Pancreas (tissue), 10 donors: ENCODE measurements at regions not wholly inside any gene's neighbourhood (a gene's known extent, or its start where the extent isn't known, plus 50 kb on each side); places are given as distances from the start of the nearest gene placed in this dataset.

Source experiments
- ATAC-seq, 4 donors: fragments of 200-7000 bp; cut with Tn5 transposase; one replicate each; pipeline versions ENCODE4 v1.8.0 to v1.9.1; 2020; ENCODE audit warnings: mild to moderate bottlenecking in 4 of 4, moderate library complexity in 4 of 4
- DNase-seq, 6 donors: peaks; one replicate each; pipeline ENCODE4 v3.0.0-alpha.2; 2020
- FAIRE-seq: peaks from 2 replicates; lab custom pipeline; 2012; peaks lifted over from hg19 to GRCh38; lab: Jason Lieb, UNC
- H3K27ac ChIP-seq, 4 donors: fragments of 200-600 bp; sonication (generic); 1 replicate in 3 of 4; 2 replicates in 1 of 4; pipeline versions ENCODE4 v1.5.0 to v1.8.0; 2020
- H3K27me3 ChIP-seq, 4 donors: fragments of 200-600 bp; one replicate each; pipeline ENCODE4 v1.8.0; 2021
- H3K36me3 ChIP-seq, 3 donors: fragments of 200-600 bp; sonication (generic) in 1 of 3; one replicate each; pipeline versions ENCODE4 v1.5.0 to v1.8.0; 2020 to 2021
- H3K4me1 ChIP-seq, 3 donors: fragments of 200-600 bp; one replicate each; pipeline ENCODE4 v1.8.0; 2021
- H3K4me3 ChIP-seq, 4 donors: fragments of 200-600 bp; sonication (generic) in 2 of 4; one replicate each; pipeline versions ENCODE4 v1.5.0 to v1.8.0; 2020 to 2021
- H3K9me3 ChIP-seq, 4 donors: fragments of 200-600 bp; one replicate each; pipeline ENCODE4 v1.8.0; 2021
- WGBS, 2 donors: extraction: QIAGEN DNeasy Blood & Tissue Kit; methylation state at CpG; one replicate each; pipeline ENCODE4 v1.1.7; 2013; 5-methylcytosine and 5-hydroxymethylcytosine counted together
- intact Hi-C, 3 donors: fragments of 100-400 bp; cut with DNase I; formaldehyde crosslinking; loops; one replicate each; pipeline versions ENCODE4 v1.11.1 to v1.14.2; 2022
- TF ChIP-seq, protein P1 (sequence below), 4 donors: fragments of 200-600 bp; sonication (generic) in 3 of 4; IDR thresholded peaks; one replicate each; pipeline versions ENCODE4 v1.5.0 to v1.8.0; 2021; ENCODE audit warnings: antibody characterized with exemption in 4 of 4
- donor health status: healthy with polysubstance abuse.
- donor health status: DM: no; HTN: no; CAD: no; lungs with moderate emphysema.
- donor health status: DM: no; HTN: no; CAD: no.
- donor health status: control.
- donor health status: control.
- donor health status: Bipolar disorder and iron deficiency.
- donor health status: DM: yes; HTN: yes; CAD: no.
- donor health status: DM: no; HTN: no; CAD: no.
- donor health status: DM: no; HTN: no; CAD: no.
- donor health status: DM: yes; HTN: yes; CAD: no.

GRCh38 chr7:114107522-114107921 is 188.7 kb upstream of the PPP1R3A start:
- FAIRE-seq (no peak), DNase-seq (no peak), ATAC-seq (no peak)
- Histone ChIP-seq H3K27ac (no peak overlapping the region), H3K36me3 (no peaks in the 10 kb centered on the region), H3K9me3 (no peaks in the 10 kb centered on the region), H3K4me3 (no peak overlapping the region), H3K4me1 (peaks cover 0 to 20% (median 7%) of the 10 kb centered on the region in 3 donors), H3K27me3 (no peaks in the 10 kb centered on the region)
- WGBS, 2 donors = 51 to 63% methylated on average over 2 of the region's 2 CpGs
- intact Hi-C loops = no loop called here
- TF ChIP-seq, protein P1, sequence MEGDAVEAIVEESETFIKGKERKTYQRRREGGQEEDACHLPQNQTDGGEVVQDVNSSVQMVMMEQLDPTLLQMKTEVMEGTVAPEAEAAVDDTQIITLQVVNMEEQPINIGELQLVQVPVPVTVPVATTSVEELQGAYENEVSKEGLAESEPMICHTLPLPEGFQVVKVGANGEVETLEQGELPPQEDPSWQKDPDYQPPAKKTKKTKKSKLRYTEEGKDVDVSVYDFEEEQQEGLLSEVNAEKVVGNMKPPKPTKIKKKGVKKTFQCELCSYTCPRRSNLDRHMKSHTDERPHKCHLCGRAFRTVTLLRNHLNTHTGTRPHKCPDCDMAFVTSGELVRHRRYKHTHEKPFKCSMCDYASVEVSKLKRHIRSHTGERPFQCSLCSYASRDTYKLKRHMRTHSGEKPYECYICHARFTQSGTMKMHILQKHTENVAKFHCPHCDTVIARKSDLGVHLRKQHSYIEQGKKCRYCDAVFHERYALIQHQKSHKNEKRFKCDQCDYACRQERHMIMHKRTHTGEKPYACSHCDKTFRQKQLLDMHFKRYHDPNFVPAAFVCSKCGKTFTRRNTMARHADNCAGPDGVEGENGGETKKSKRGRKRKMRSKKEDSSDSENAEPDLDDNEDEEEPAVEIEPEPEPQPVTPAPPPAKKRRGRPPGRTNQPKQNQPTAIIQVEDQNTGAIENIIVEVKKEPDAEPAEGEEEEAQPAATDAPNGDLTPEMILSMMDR (IDR thresholded peaks at IDR 0.05) = no peak

DNA sequence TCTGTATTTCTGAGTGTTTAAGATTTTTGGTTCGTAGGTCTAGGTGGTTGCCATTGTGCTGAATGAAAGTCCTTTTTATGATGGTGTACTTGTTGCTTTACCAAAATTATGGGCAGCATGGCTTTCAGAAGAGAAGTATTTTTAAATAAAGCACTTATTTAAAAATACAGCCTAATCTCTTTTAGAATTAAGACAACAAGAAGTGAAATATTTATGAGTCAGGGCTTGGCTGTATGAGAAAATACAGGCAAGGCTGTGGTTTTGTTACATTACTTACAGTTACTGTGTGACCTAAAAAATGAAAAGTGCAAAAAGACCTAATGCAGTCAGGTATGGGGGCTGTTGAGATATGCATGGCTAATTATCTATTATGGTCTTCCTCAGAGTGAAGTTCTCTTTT is 185.2 kb upstream of the PPP1R3A start:
- ATAC-seq (no peak), DNase-seq (no peak), FAIRE-seq (no peak)
- WGBS, 2 donors = 89 to 95% methylated on average over 1 of the region's 1 CpG
- H3K27ac ChIP-seq = no peak overlapping the region
- H3K27me3 ChIP-seq = no peaks in the 10 kb centered on the region
- intact Hi-C loops = no loop called here
- H3K36me3 ChIP-seq = no peaks in the 10 kb centered on the region
- no peaks in the 10 kb centered on the region for H3K9me3 ChIP-seq
- TF ChIP-seq, protein P1 (IDR thresholded peaks at IDR 0.05) = no peak
- no peak overlapping the region for H3K4me3 ChIP-seq
- H3K4me1 ChIP-seq = peaks cover 8 to 18% (median 11%) of the 10 kb centered on the region in 3 donors

- TF ChIP-seq, protein P1 (IDR thresholded peaks at IDR 0.05) = no peak
- no peak for FAIRE-seq
Observed at GRCh38 chr7:114102996-114103395, 184.2 kb upstream of the PPP1R3A start.

DNA sequence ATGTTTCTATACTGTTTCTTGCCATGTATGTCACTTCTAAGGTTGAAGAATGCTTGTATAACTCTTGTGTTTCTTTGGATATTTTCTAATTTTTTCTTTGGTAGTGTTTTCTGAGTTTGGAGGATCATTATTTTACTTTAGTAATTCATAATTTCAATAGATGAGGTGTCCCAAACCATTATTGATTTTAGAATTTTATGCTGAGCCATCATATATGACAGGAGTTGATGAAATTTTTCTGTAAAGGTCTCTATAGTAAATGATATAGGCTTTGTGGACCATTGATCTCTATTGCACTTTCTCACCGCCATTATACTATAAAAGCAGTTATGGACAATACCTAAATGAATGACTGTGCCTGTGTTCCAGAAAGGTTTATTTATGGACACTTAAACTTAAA is 183.3 kb upstream of the PPP1R3A start:
- no peaks in the 10 kb centered on the region for H3K36me3 ChIP-seq
- no peaks in the 10 kb centered on the region for H3K9me3 ChIP-seq
- DNase-seq (no peak), ATAC-seq (no peak), FAIRE-seq (no peak)
- WGBS, 2 donors = 98 to 100% methylated on average over 1 of the region's 1 CpG
- H3K27ac ChIP-seq = no peak overlapping the region
- no peak overlapping the region for H3K4me3 ChIP-seq
- intact Hi-C loops = no loop called here
- TF ChIP-seq, protein P1 (IDR thresholded peaks at IDR 0.05) = no peak
- peaks cover 8 to 18% (median 10%) of the 10 kb centered on the region in 3 donors for H3K4me1 ChIP-seq
- H3K27me3 ChIP-seq = no peaks in the 10 kb centered on the region

More at GRCh38 chr7:114102996-114103395, 184.2 kb upstream of the PPP1R3A start:
- DNase-seq = no peak
- H3K36me3 ChIP-seq = no peaks in the 10 kb centered on the region
- no peaks in the 10 kb centered on the region for H3K27me3 ChIP-seq
- H3K27ac ChIP-seq = no peak overlapping the region
- peaks cover 8 to 18% (median 10%) of the 10 kb centered on the region in 3 donors for H3K4me1 ChIP-seq
- H3K9me3 ChIP-seq = no peaks in the 10 kb centered on the region
- ATAC-seq = peak in 2 of 4 donors; percentile 11 to 17
- intact Hi-C loops = no loop called here
- WGBS, 2 donors = 38 to 52% methylated on average over 2 of the region's 2 CpGs
- H3K4me3 ChIP-seq = no peak overlapping the region

GRCh38 chr7:114100810-114101209 is 182.0 kb upstream of the PPP1R3A start:
- TF ChIP-seq, protein P1 (IDR thresholded peaks at IDR 0.05) = no peak
- Histone ChIP-seq H3K27me3 (no peaks in the 10 kb centered on the region), H3K36me3 (no peaks in the 10 kb centered on the region), H3K4me3 (no peak overlapping the region), H3K27ac (peak overlapping the region in 1 of 4 donors; percentile 41), H3K4me1 (peaks cover 8 to 18% (median 10%) of the 10 kb centered on the region in 3 donors), H3K9me3 (no peaks in the 10 kb centered on the region)
- DNase-seq (no peak), FAIRE-seq (no peak), ATAC-seq (peak in 3 of 4 donors; percentile 21 to 41 (median 33))
- intact Hi-C loops = no loop called here
